Body of pancreas (tissue), 4 donors: ENCODE measurements at regions not wholly inside any gene's neighbourhood (a gene's known extent, or its start where the extent isn't known, plus 50 kb on each side); places are given as distances from the start of the nearest gene placed in this dataset.

Experiments
- CTCF ChIP-seq, 7 experiments: fragments of 450-650 bp in 4 of 7; fragments of 200-600 bp in 3 of 7; sonication (generic) in 3 of 7; IDR thresholded peaks; one replicate each; pipeline ENCODE4 v1.5.1; 2016 to 2019; ENCODE audit warnings: antibody characterized with exemption in 7 of 7
- POLR2A ChIP-seq, 3 donors: fragments of 450-650 bp; IDR thresholded peaks; one replicate each; pipeline ENCODE4 v1.6.1; 2016; ENCODE audit warnings: antibody characterized with exemption in 3 of 3, mild to moderate bottlenecking in 2 of 3

DNA sequence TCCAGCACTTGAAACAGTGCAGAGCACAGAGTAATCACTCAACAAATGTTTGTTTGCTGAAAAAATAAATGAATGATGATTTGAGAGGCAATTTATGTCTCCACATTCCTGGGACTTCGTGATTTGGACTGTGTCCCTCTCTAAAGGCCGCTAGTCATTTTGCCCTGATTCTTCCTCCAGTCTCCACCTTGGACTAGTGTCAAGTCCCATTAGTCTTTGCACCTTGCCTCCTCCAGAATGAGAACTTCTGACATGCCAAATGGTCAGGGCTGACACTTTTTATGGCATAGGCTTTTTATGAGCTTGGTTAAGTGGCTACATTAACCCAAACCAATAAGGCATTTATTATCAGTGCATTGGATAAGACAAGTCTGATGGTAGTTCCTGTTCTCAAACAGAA is 65.1 kb upstream of the POF1B start:
- TF ChIP-seq CTCF (IDR thresholded peaks at IDR 0.05): no peak
- TF ChIP-seq POLR2A (IDR thresholded peaks at IDR 0.05): no peak
